RPMI8226 (cell line): ENCODE measurements at regions not wholly inside any gene's neighbourhood (a gene's known extent, or its start where the extent isn't known, plus 50 kb on each side); places are given as distances from the start of the nearest gene placed in this dataset.

Experiments used
- DNase-seq: peaks from one replicate; pipeline ENCODE4 v3.0.0-alpha.2; 2015

- DNase-seq: no peak
These were observed 419.8 kb upstream of the THBS1 start for GRCh38 chr15:39161096-39161495.

DNA sequence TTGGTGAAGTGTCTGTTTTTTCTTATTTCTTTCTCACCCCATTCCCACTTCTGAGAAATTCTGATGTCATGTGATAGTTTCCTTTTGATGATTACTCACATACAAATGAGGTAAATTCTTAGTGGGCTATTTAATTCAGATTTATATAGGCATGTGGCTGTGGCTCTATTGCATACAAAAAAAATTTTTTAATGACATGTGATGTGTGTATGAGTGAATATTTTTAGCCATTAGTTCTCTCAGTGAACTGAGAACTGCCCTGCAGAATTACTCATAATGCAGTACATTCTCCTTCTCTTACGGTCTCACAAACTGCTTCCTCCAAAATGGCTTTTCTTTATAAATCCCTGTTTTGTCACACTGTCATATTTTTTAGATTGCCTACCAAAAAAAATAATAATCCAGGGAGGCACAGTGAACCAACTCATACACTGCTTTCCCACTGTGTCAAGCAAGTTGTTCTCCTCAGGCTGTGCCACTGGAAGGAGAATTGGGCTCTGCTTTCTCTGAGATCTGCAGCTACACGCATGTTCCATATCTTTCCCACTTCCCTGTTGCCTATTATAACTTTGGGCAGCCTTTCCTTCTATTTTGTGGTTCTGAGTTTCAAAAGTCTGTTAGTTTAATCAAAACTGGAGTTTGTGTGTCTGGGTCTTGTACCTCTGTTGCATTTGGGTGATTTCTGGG, 415.7 kb upstream of the THBS1 start:
- DNase-seq: no peak

- no peak for DNase-seq
These were observed 413.5 kb upstream of the THBS1 start for GRCh38 chr15:39167164-39168058.

DNA sequence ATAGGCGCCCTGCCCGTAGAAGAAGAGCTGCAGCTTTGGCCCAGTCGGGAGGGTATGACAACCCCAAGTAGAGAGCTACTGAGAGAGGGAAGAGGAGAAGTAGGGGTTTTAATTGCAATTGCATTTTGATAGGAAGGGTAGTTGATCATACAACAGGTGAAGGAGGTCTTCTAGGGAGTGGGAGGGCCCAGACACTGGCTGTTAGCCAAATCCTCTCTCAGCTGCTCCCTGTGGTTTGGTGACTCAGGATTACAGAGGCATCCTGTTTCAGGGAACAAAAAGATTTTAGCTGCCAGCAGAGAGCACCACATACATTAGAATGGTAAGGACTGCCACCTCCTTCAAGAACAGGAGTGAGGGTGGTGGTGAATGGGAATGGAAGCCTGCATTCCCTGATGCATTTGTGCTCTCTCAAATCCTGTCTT, 408.9 kb upstream of the THBS1 start:
- peak; percentile 25 for DNase-seq

- DNase-seq: peak; percentile 11
These were observed 408.2 kb upstream of the THBS1 start for GRCh38 chr15:39172380-39173281.

GRCh38 chr15:39173426-39173825, 407.5 kb upstream of the THBS1 start:
- DNase-seq: no peak

- DNase-seq: no peak
These were observed 406.5 kb upstream of the THBS1 start for GRCh38 chr15:39174332-39174731.

- no peak for DNase-seq
These were observed 404.8 kb upstream of the THBS1 start for GRCh38 chr15:39176030-39176429.

GRCh38 chr15:39177561-39177960, 403.3 kb upstream of the THBS1 start:
- no peak for DNase-seq

- DNase-seq: no peak
These were observed 400.8 kb upstream of the THBS1 start for GRCh38 chr15:39180030-39180429.

- DNase-seq: no peak
These were observed 400.4 kb upstream of the THBS1 start for GRCh38 chr15:39180483-39180933.

DNA sequence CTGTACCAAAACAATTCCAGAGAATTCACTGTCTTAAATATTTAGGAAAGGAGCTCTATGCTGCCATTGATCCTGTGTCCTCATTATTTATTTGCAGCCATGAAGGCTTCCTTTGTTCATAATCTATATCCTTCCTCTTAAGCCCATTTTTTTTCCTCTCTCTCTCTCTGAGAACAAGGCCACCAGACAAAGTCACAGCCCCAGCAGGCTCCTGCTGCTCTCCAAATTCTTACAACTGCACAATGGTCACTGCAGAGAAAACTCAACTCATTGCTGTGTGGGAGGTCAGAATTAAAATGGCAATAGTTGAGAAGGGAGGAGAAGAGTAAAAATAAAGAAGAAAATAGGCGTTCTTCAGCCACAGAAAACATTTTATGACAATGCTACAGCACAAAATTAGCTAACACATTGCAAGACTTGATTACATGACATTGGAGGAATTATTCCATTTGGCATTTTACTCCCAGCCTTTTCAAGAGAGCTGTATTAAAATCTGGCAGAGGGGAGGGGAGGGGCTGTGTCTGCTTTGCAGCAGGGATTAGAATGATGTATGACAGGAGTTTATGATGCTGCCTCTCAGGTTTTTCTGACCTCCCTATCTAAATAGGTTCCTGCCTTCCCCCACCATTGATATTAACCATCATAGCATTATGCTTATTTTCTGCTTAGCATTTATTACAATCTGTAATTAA, 399.7 kb upstream of the THBS1 start:
- no peak for DNase-seq

GRCh38 chr15:39181940-39182339, 398.9 kb upstream of the THBS1 start:
- no peak for DNase-seq

DNA sequence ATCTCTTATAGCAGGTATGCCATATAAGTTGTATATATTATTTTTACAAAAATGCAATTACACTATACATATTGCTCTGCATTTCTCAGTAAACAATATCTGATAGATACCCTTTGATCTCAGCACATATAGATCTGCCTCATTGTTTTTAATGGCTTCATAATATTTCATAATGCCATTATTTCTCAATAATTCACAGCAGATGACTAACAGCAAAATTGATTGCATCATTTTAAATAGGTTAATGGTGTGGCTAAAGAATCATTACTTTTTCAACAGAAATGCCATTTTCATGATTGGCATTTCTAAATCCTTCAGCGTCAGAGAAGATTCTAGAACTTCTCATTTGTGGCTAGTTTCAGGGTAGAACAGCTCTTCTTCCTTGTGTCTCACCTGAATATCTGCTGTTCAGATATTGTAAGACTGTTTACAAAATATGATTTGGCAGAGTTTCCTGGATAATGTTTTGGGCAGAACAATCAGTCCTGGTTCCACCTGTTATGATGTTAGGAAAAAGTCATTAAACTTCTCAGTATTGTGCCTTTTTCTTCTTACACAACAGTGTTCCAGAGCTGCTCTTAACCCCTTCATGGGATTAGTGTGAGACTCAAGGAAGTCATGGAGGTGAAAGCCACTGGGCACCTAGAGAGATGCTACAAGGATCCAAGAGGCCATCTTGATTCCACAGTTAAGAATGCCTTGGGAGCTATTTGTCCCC, 397.6 kb upstream of the THBS1 start:
- no peak for DNase-seq

- no peak for DNase-seq
These were observed 396.0 kb upstream of the THBS1 start for GRCh38 chr15:39184701-39185390.

DNA sequence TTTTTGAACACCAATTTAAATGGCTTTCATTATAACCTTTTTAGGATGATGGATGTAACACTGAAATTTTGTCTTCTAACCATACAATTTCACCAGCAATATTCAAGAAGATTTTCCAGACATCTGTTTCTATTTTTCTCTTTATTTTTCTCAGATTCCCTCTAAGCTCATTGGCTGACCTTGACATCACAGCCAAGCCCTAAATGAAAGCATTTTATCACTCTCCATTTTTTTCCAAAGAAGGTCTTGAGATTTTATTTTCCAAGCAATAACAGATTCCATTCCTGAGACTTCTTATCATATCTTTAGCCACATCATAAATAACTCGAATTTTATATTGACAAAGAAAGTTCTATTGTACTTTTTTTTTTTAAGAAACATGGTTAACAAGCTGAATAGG, 392.6 kb upstream of the THBS1 start:
- no peak for DNase-seq

GRCh38 chr15:39188930-39189329, 391.9 kb upstream of the THBS1 start:
- DNase-seq: no peak

- DNase-seq: no peak
These were observed 389.0 kb upstream of the THBS1 start for GRCh38 chr15:39191871-39192291.

GRCh38 chr15:39192351-39192750, 388.5 kb upstream of the THBS1 start:
- no peak for DNase-seq

- no peak for DNase-seq
These were observed 387.8 kb upstream of the THBS1 start for GRCh38 chr15:39192979-39193560.

DNA sequence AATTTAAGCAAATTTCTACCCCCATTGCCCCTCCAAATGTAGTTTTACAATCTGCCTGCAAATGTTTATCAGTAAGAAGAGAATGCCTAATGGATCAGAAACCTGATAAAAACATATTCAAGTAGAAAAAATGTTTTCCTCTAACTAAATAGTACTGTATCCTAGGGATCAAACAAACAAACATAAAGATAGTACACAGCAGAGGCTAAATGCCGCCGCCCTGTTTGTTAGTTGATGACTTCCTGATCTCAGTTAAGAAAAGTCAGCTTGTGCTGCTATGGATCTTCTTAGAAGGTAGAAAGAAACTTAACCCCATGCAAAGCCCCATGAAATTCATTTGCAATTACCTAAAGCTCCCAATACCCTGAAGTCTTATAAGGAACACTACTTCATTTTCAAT, 387.3 kb upstream of the THBS1 start:
- DNase-seq: no peak
